Hepatocyte (in vitro differentiated cells): ENCODE measurements at regions not wholly inside any gene's neighbourhood (a gene's known extent, or its start where the extent isn't known, plus 50 kb on each side); places are given as distances from the start of the nearest gene placed in this dataset.

Experiments used
- DNase-seq: peaks from one replicate; pipeline ENCODE4 v3.0.0-alpha.2; 2016; ENCODE audit warnings: low spot score
- H2AFZ ChIP-seq: fragments of 200-600 bp; sonication (generic); 2 replicates; pipeline ENCODE4 v1.6.0; 2016; ENCODE audit warnings: antibody characterized with exemption, mild to moderate bottlenecking
- H3K27ac ChIP-seq: fragments of 200-600 bp; sonication (generic); 2 replicates; pipeline ENCODE4 v1.5.1; 2016; ENCODE audit warnings: mild to moderate bottlenecking
- H3K27me3 ChIP-seq: fragments of 200-600 bp; sonication (generic); 2 replicates; pipeline ENCODE4 v1.6.1; 2016
- H3K36me3 ChIP-seq: fragments of 200-600 bp; sonication (generic); replicated peaks from 2 replicates; pipeline ENCODE4 v1.5.1; 2016; ENCODE audit warnings: low read depth; ENCODE audit not compliant: insufficient read depth
- H3K4me1 ChIP-seq: fragments of 200-600 bp; sonication (generic); 2 replicates; pipeline ENCODE4 v1.5.1; 2016; ENCODE audit warnings: mild to moderate bottlenecking, moderate library complexity; ENCODE audit not compliant: insufficient read depth
- H3K4me2 ChIP-seq: fragments of 200-600 bp; sonication (generic); 2 replicates; pipeline ENCODE4 v1.6.0; 2016
- H3K4me3 ChIP-seq: fragments of 200-600 bp; sonication (generic); 2 replicates; pipeline ENCODE4 v1.5.1; 2016; ENCODE audit warnings: mild to moderate bottlenecking
- H3K79me2 ChIP-seq: fragments of 200-600 bp; sonication (generic); 2 replicates; pipeline ENCODE4 v1.6.0; 2017; ENCODE audit warnings: mild to moderate bottlenecking
- H3K9me2 ChIP-seq: fragments of 200-600 bp; sonication (generic); replicated peaks from 2 replicates; pipeline ENCODE4 v1.6.0; 2017; ENCODE audit warnings: mild to moderate bottlenecking; ENCODE audit not compliant: insufficient read depth
- H3K9me3 ChIP-seq: fragments of 200-600 bp; sonication (generic); 2 replicates; pipeline ENCODE4 v1.5.1; 2016; ENCODE audit warnings: low read depth, mild to moderate bottlenecking
- H4K20me1 ChIP-seq: fragments of 200-600 bp; sonication (generic); 2 replicates; pipeline ENCODE4 v1.6.0; 2016; ENCODE audit warnings: mild to moderate bottlenecking; ENCODE audit not compliant: insufficient read depth, poor library complexity, severe bottlenecking
- EZH2 ChIP-seq: fragments of 200-600 bp; sonication (generic); IDR thresholded peaks from 2 replicates; pipeline ENCODE4 v1.6.1; 2016; ENCODE audit warnings: antibody characterized with exemption, mild to moderate bottlenecking, borderline replicate concordance
- EZH2phosphoT487 ChIP-seq: fragments of 200-600 bp; sonication (generic); IDR thresholded peaks from one replicate; pipeline ENCODE4 v1.6.1; 2018; ENCODE audit warnings: antibody characterized with exemption, mild to moderate bottlenecking, low read depth, moderate library complexity; ENCODE audit not compliant: unreplicated experiment, severe bottlenecking
- WGBS: methylation state at CpG from one replicate; pipeline ENCODE4 v1.1.6; 2016; ENCODE audit warnings: low lambda C conversion rate; ENCODE audit errors: missing lambda C conversion rate; 5-methylcytosine and 5-hydroxymethylcytosine counted together
- TF ChIP-seq, protein P1 (sequence below): fragments of 200-600 bp; sonication (generic); IDR thresholded peaks from 2 replicates; pipeline ENCODE4 v1.5.1; 2016; ENCODE audit warnings: antibody characterized with exemption, mild to moderate bottlenecking; ENCODE audit not compliant: poor library complexity

GRCh38 chr2:16138811-16139662 is 198.7 kb downstream of the MYCN start:
- Histone ChIP-seq H3K4me3 (no peak overlapping the region), H3K79me2 (no peaks in the 10 kb centered on the region), H3K9me3 (no peaks in the 10 kb centered on the region), H3K36me3 (no peaks in the 10 kb centered on the region), H3K4me1 (no peaks in the 10 kb centered on the region), H3K27me3 (no peaks in the 10 kb centered on the region), H2AFZ (no peak overlapping the region), H3K27ac (no peak overlapping the region), H3K4me2 (no peak overlapping the region), H4K20me1 (no peaks in the 10 kb centered on the region), H3K9me2 (no peaks in the 10 kb centered on the region)
- TF ChIP-seq EZH2phosphoT487 (no peak), EZH2 (no peak)
- TF ChIP-seq, protein P1, sequence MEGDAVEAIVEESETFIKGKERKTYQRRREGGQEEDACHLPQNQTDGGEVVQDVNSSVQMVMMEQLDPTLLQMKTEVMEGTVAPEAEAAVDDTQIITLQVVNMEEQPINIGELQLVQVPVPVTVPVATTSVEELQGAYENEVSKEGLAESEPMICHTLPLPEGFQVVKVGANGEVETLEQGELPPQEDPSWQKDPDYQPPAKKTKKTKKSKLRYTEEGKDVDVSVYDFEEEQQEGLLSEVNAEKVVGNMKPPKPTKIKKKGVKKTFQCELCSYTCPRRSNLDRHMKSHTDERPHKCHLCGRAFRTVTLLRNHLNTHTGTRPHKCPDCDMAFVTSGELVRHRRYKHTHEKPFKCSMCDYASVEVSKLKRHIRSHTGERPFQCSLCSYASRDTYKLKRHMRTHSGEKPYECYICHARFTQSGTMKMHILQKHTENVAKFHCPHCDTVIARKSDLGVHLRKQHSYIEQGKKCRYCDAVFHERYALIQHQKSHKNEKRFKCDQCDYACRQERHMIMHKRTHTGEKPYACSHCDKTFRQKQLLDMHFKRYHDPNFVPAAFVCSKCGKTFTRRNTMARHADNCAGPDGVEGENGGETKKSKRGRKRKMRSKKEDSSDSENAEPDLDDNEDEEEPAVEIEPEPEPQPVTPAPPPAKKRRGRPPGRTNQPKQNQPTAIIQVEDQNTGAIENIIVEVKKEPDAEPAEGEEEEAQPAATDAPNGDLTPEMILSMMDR: no peak
- WGBS: 79% methylated on average over 8 of the region's 8 CpGs
- no peak for DNase-seq

DNA sequence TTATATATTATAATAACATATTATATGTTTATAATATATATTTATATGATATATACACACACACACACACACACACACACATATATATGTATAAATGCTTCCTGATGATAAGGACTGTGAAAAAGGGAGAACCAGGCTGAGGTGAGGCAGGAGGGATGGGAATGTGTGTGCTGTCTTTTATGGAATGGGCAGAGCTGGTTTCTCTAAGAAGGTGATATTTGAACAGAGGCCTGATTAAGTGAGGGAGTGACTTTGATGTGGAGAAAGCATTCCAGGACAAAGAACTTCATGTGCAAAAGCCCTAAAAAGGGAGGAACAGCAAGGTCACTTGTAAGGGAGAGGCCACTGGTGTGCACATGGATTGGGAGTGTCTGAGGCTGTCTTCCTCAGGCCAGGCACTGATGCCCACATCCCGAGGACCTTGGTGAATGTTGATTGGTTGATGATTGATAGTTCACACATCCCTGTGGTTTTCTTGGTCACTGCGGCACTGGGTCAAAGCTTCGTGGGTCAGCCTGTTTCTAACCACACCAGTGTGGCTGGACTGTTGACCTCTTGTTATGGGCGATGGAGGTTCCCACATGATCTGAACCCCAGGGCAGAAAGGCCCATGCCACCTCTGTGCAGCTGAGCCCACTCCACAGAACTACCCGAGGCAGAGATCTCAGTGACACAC is 196.9 kb downstream of the MYCN start:
- Histone ChIP-seq H3K27ac (no peak overlapping the region), H4K20me1 (no peaks in the 10 kb centered on the region), H3K4me1 (no peaks in the 10 kb centered on the region), H3K36me3 (no peaks in the 10 kb centered on the region), H3K9me3 (no peaks in the 10 kb centered on the region), H3K27me3 (no peaks in the 10 kb centered on the region), H3K4me2 (no peak overlapping the region), H3K79me2 (no peaks in the 10 kb centered on the region), H3K9me2 (no peaks in the 10 kb centered on the region), H2AFZ (no peak overlapping the region), H3K4me3 (no peak overlapping the region)
- WGBS: 89% methylated on average over 5 of the region's 5 CpGs
- no peak for TF ChIP-seq EZH2
- TF ChIP-seq, protein P1: no peak
- TF ChIP-seq EZH2phosphoT487: no peak
- DNase-seq: no peak

GRCh38 chr2:16136461-16137035 is 196.2 kb downstream of the MYCN start:
- Histone ChIP-seq H3K9me3 (no peaks in the 10 kb centered on the region), H2AFZ (no peak overlapping the region), H3K4me1 (no peaks in the 10 kb centered on the region), H3K27me3 (no peaks in the 10 kb centered on the region), H3K36me3 (no peaks in the 10 kb centered on the region), H3K4me3 (no peak overlapping the region), H4K20me1 (no peaks in the 10 kb centered on the region), H3K9me2 (no peaks in the 10 kb centered on the region), H3K4me2 (no peak overlapping the region), H3K27ac (no peak overlapping the region), H3K79me2 (no peaks in the 10 kb centered on the region)
- WGBS: 91% methylated on average over 3 of the region's 3 CpGs
- TF ChIP-seq EZH2phosphoT487 (no peak), EZH2 (no peak)
- TF ChIP-seq, protein P1: no peak
- DNase-seq: no peak
